PC-9 (cell line): ENCODE measurements at regions not wholly inside any gene's neighbourhood (a gene's known extent, or its start where the extent isn't known, plus 50 kb on each side); places are given as distances from the start of the nearest gene placed in this dataset.

Experiments
- EZH2 ChIP-seq: fragments of 200-600 bp; sonication (generic); IDR thresholded peaks from 2 replicates; pipeline ENCODE4 v1.8.0; 2017; ENCODE audit warnings: antibody characterized with exemption, low read depth
- TF ChIP-seq, protein P1 (sequence below): fragments of 200-600 bp; sonication (generic); conservative IDR thresholded peaks from 2 replicates; pipeline ENCODE4 v1.6.1; 2017; ENCODE audit warnings: mixed run types, antibody characterized with exemption, mild to moderate bottlenecking, moderate library complexity

GRCh38 chr2:234881413-234882241 is 70.2 kb upstream of the SH3BP4 start:
- no peak for TF ChIP-seq EZH2
- TF ChIP-seq, protein P1, sequence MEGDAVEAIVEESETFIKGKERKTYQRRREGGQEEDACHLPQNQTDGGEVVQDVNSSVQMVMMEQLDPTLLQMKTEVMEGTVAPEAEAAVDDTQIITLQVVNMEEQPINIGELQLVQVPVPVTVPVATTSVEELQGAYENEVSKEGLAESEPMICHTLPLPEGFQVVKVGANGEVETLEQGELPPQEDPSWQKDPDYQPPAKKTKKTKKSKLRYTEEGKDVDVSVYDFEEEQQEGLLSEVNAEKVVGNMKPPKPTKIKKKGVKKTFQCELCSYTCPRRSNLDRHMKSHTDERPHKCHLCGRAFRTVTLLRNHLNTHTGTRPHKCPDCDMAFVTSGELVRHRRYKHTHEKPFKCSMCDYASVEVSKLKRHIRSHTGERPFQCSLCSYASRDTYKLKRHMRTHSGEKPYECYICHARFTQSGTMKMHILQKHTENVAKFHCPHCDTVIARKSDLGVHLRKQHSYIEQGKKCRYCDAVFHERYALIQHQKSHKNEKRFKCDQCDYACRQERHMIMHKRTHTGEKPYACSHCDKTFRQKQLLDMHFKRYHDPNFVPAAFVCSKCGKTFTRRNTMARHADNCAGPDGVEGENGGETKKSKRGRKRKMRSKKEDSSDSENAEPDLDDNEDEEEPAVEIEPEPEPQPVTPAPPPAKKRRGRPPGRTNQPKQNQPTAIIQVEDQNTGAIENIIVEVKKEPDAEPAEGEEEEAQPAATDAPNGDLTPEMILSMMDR = peak; percentile 97
